ENCODE measurements at regions not wholly inside any gene's neighbourhood (a gene's known extent, or its start where the extent isn't known, plus 50 kb on each side); places are given as distances from the start of the nearest gene placed in this dataset.

GRCh38 chr2:16466133-16466820 is 199.4 kb downstream of the CYRIA start:
- intact Hi-C loops (cut with micrococcal nuclease), result no loop called here
- Histone ChIP-seq H3K4me1 (ENCODE audit: control insufficient read depth, insufficient read depth, low read length) (no peaks in the 10 kb centered on the region), H3K4me2 (ENCODE audit: low read depth, low read length) (no peak overlapping the region), H3K23ac (ENCODE audit: low read depth, low read length) (no peak overlapping the region), H2BK20ac (ENCODE audit: low read depth, low read length) (no peak overlapping the region), H3K79me1 (ENCODE audit: low read depth in 1 of 2, low read length in 2 of 2) (no peaks in the 10 kb centered on the region), H4K20me1 (ENCODE audit: insufficient read depth, low read length) (no peaks in the 10 kb centered on the region), H3K56ac (ENCODE audit: extremely low read depth, insufficient read depth, low read length) (no peak overlapping the region), H4K91ac (ENCODE audit: insufficient read depth, low read depth, low read length) (no peak overlapping the region), H3K27me3 (ENCODE audit: control insufficient read depth, insufficient read depth, low read length) (no peaks in the 10 kb centered on the region), H2AFZ (replicated peaks; ENCODE audit: low read length, poor library complexity) (no peak overlapping the region), H3K27ac (ENCODE audit: insufficient read depth, low read length) (no peak overlapping the region), H2AK5ac (ENCODE audit: low read depth, low read length) (no peak overlapping the region), H3K9me3 (ENCODE audit: control insufficient read depth, insufficient read depth, low read length) (peaks cover 24% of the 10 kb centered on the region), H2BK5ac (ENCODE audit: low read depth, low read length, poor library complexity, severe bottlenecking) (no peak overlapping the region), H2BK15ac (ENCODE audit: low read depth, low read length) (no peak overlapping the region), H3K4ac (ENCODE audit: low read depth, low read length) (no peak overlapping the region), H4K5ac (ENCODE audit: low read depth, low read length) (no peak overlapping the region), H4K8ac (ENCODE audit: low read depth in 2 of 2, low read length in 2 of 2) (no peak overlapping the region), H3K4me3 (ENCODE audit: insufficient read depth, low read depth, low read length) (no peak overlapping the region), H3K36me3 (ENCODE audit: control insufficient read depth, insufficient read depth, low read length) (no peaks in the 10 kb centered on the region), H3K18ac (ENCODE audit: low read depth, low read length) (no peak overlapping the region), H3K9ac (ENCODE audit: low read depth, low read length) (no peak overlapping the region), H2BK120ac (ENCODE audit: low read depth, low read length) (no peak overlapping the region), H2AK9ac (replicated peaks; ENCODE audit: low read depth, low read length, poor library complexity) (no peak overlapping the region), H3K14ac (replicated peaks; ENCODE audit: low read depth, low read length) (no peak overlapping the region), H3K9me1 (ENCODE audit: insufficient read depth, low read length) (no peaks in the 10 kb centered on the region)
- dilution Hi-C loops (cut with HindIII; ENCODE audit: low sequenced_read_pairs, unreplicated experiment), result no loop called here
- CTCF ChIA-PET, result no interaction called here
- no CpG with 5 or more reads among the region's 8 CpGs for WGBS, 2 experiments (ENCODE audit: extremely low coverage in 2 of 2, insufficient read length in 1 of 2)
- POLR2A ChIA-PET (ENCODE audit: unreplicated experiment), result no interaction called here
- no peak for ATAC-seq (ENCODE audit: low read depth)
- no peak for DNase-seq
- TF ChIP-seq RCOR1 (IDR thresholded peaks at IDR 0.05; ENCODE audit: insufficient replicate concordance, low read length) (no peak), CHD1 (IDR thresholded peaks at IDR 0.05; ENCODE audit: low read depth, low read length) (no peak), NFE2L2 (IDR thresholded peaks at IDR 0.05; ENCODE audit: low read depth, low read length) (no peak), MXI1 (IDR thresholded peaks at IDR 0.05; ENCODE audit: borderline replicate concordance, low read depth, low read length) (no peak), BHLHE40 (IDR thresholded peaks at IDR 0.05; ENCODE audit: low read depth, low read length) (no peak), MAFK (IDR thresholded peaks at IDR 0.05; ENCODE audit: low read depth, low read length) (no peak), RFX5 (IDR thresholded peaks at IDR 0.05; ENCODE audit: low read depth, low read length) (no peak), USF2 (IDR thresholded peaks at IDR 0.05; ENCODE audit: low read depth, low read length) (no peak), MAZ (IDR thresholded peaks at IDR 0.05; ENCODE audit: borderline replicate concordance, low read depth, low read length) (no peak), CEBPB (IDR thresholded peaks at IDR 0.05; ENCODE audit: low read depth, low read length) (no peak)
- TF ChIP-seq, protein P1, sequence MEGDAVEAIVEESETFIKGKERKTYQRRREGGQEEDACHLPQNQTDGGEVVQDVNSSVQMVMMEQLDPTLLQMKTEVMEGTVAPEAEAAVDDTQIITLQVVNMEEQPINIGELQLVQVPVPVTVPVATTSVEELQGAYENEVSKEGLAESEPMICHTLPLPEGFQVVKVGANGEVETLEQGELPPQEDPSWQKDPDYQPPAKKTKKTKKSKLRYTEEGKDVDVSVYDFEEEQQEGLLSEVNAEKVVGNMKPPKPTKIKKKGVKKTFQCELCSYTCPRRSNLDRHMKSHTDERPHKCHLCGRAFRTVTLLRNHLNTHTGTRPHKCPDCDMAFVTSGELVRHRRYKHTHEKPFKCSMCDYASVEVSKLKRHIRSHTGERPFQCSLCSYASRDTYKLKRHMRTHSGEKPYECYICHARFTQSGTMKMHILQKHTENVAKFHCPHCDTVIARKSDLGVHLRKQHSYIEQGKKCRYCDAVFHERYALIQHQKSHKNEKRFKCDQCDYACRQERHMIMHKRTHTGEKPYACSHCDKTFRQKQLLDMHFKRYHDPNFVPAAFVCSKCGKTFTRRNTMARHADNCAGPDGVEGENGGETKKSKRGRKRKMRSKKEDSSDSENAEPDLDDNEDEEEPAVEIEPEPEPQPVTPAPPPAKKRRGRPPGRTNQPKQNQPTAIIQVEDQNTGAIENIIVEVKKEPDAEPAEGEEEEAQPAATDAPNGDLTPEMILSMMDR (conservative IDR thresholded peaks at IDR 0.05; ENCODE audit: low read depth, low read length), result no peak
- TF ChIP-seq, protein P2, sequence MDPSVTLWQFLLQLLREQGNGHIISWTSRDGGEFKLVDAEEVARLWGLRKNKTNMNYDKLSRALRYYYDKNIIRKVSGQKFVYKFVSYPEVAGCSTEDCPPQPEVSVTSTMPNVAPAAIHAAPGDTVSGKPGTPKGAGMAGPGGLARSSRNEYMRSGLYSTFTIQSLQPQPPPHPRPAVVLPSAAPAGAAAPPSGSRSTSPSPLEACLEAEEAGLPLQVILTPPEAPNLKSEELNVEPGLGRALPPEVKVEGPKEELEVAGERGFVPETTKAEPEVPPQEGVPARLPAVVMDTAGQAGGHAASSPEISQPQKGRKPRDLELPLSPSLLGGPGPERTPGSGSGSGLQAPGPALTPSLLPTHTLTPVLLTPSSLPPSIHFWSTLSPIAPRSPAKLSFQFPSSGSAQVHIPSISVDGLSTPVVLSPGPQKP (IDR thresholded peaks at IDR 0.05; ENCODE audit: borderline replicate concordance, low read depth, low read length), result no peak
- BruUV-seq (replicated peaks), result no TSS peak
- in situ Hi-C loops (cut with MboI; ENCODE audit: low sequenced_read_pairs), result no loop called here

All from IMR-90 (cell line).